MG63 (cell line): ENCODE measurements at regions not wholly inside any gene's neighbourhood (a gene's known extent, or its start where the extent isn't known, plus 50 kb on each side); places are given as distances from the start of the nearest gene placed in this dataset.
"Not testable (repeated sequence)": the region's sequence is repeated elsewhere in the genome, so short reads cannot be mapped to it uniquely, and the experiment has no call there.

ENCODE experiments used
- DNase-seq: peaks from one replicate; pipeline ENCODE4 v3.0.0-alpha.2; 2020
- H3K27me3 ChIP-seq: fragments of 250-450 bp; sonication (Bioruptor Pico); 2 replicates; pipeline ENCODE4 v1.5.1; 2020; ENCODE audit warnings: mild to moderate bottlenecking, moderate library complexity
- H3K36me3 ChIP-seq: fragments of 250-450 bp; sonication (Bioruptor Pico); 2 replicates; pipeline ENCODE4 v1.5.1; 2020; ENCODE audit warnings: mild to moderate bottlenecking, moderate library complexity
- H3K4me3 ChIP-seq: fragments of 250-450 bp; sonication (Bioruptor Pico); 2 replicates; pipeline ENCODE4 v1.5.1; 2020; ENCODE audit warnings: mild to moderate bottlenecking, moderate library complexity
- H3K9me3 ChIP-seq: fragments of 250-450 bp; sonication (Bioruptor Pico); 2 replicates; pipeline ENCODE4 v1.5.1; 2020; ENCODE audit warnings: mild to moderate bottlenecking, moderate library complexity

GRCh38 chr6:155872961-155873360 is 417.3 kb upstream of the NOX3 start:
- no peaks in the 10 kb centered on the region for H3K27me3 ChIP-seq
- no peak overlapping the region for H3K4me3 ChIP-seq
- H3K36me3 ChIP-seq = no peaks in the 10 kb centered on the region
- no peak for DNase-seq
- no peaks in the 10 kb centered on the region for H3K9me3 ChIP-seq

- Histone ChIP-seq H3K36me3 (no peaks in the 10 kb centered on the region), H3K9me3 (no peaks in the 10 kb centered on the region), H3K27me3 (no peaks in the 10 kb centered on the region), H3K4me3 (no peak overlapping the region)
- DNase-seq = no peak
Measured at GRCh38 chr6:155867682-155868081, 412.0 kb upstream of the NOX3 start.

GRCh38 chr6:155866676-155867390 is 411.2 kb upstream of the NOX3 start:
- not testable (repeated sequence) for H3K9me3 ChIP-seq, H3K27me3 ChIP-seq, H3K4me3 ChIP-seq, DNase-seq, H3K36me3 ChIP-seq

GRCh38 chr6:155861821-155862220 is 406.2 kb upstream of the NOX3 start:
- Histone ChIP-seq H3K4me3 (no peak overlapping the region), H3K36me3 (no peaks in the 10 kb centered on the region), H3K9me3 (no peaks in the 10 kb centered on the region), H3K27me3 (no peaks in the 10 kb centered on the region)
- DNase-seq = no peak

- H3K9me3 ChIP-seq, H3K36me3 ChIP-seq, H3K4me3 ChIP-seq, DNase-seq, H3K27me3 ChIP-seq: not testable (repeated sequence)
Measured at GRCh38 chr6:155858906-155859305, 403.3 kb upstream of the NOX3 start.

- H3K36me3 ChIP-seq = no peaks in the 10 kb centered on the region
- no peaks in the 10 kb centered on the region for H3K27me3 ChIP-seq
- H3K9me3 ChIP-seq = no peaks in the 10 kb centered on the region
- H3K4me3 ChIP-seq = no peak overlapping the region
- no peak for DNase-seq
Measured at GRCh38 chr6:155854787-155855186, 399.1 kb upstream of the NOX3 start.

- H3K27me3 ChIP-seq = no peaks in the 10 kb centered on the region
- H3K4me3 ChIP-seq = no peak overlapping the region
- no peak for DNase-seq
- no peaks in the 10 kb centered on the region for H3K36me3 ChIP-seq
- H3K9me3 ChIP-seq = no peaks in the 10 kb centered on the region
Measured at GRCh38 chr6:155853011-155853410, 397.4 kb upstream of the NOX3 start.

GRCh38 chr6:155850408-155850841 is 394.8 kb upstream of the NOX3 start:
- no peak overlapping the region for H3K4me3 ChIP-seq
- H3K27me3 ChIP-seq = no peaks in the 10 kb centered on the region
- no peak for DNase-seq
- no peaks in the 10 kb centered on the region for H3K36me3 ChIP-seq
- H3K9me3 ChIP-seq = no peaks in the 10 kb centered on the region

- Histone ChIP-seq H3K9me3 (no peaks in the 10 kb centered on the region), H3K36me3 (no peaks in the 10 kb centered on the region), H3K4me3 (no peak overlapping the region), H3K27me3 (no peaks in the 10 kb centered on the region)
- no peak for DNase-seq
Measured at GRCh38 chr6:155847711-155848110, 392.1 kb upstream of the NOX3 start.

GRCh38 chr6:155837474-155837873 is 381.8 kb upstream of the NOX3 start:
- Histone ChIP-seq H3K27me3 (no peaks in the 10 kb centered on the region), H3K9me3 (no peaks in the 10 kb centered on the region), H3K36me3 (no peaks in the 10 kb centered on the region), H3K4me3 (no peak overlapping the region)
- DNase-seq = no peak

- H3K9me3 ChIP-seq = no peaks in the 10 kb centered on the region
- H3K4me3 ChIP-seq = no peak overlapping the region
- H3K27me3 ChIP-seq = no peaks in the 10 kb centered on the region
- H3K36me3 ChIP-seq = no peaks in the 10 kb centered on the region
- DNase-seq = no peak
Measured at GRCh38 chr6:155832596-155832995, 377.0 kb upstream of the NOX3 start.

GRCh38 chr6:155830531-155830930 is 374.9 kb upstream of the NOX3 start:
- DNase-seq = no peak
- Histone ChIP-seq H3K9me3 (no peaks in the 10 kb centered on the region), H3K36me3 (no peaks in the 10 kb centered on the region), H3K27me3 (no peaks in the 10 kb centered on the region), H3K4me3 (no peak overlapping the region)

- Histone ChIP-seq H3K36me3 (no peaks in the 10 kb centered on the region), H3K4me3 (no peak overlapping the region), H3K27me3 (no peaks in the 10 kb centered on the region), H3K9me3 (no peaks in the 10 kb centered on the region)
- DNase-seq = no peak
Measured at GRCh38 chr6:155829646-155830045, 374.0 kb upstream of the NOX3 start.

- no peaks in the 10 kb centered on the region for H3K36me3 ChIP-seq
- H3K27me3 ChIP-seq = no peaks in the 10 kb centered on the region
- no peak overlapping the region for H3K4me3 ChIP-seq
- H3K9me3 ChIP-seq = no peaks in the 10 kb centered on the region
- DNase-seq = no peak
Measured at GRCh38 chr6:155828989-155829388, 373.4 kb upstream of the NOX3 start.

- DNase-seq = no peak
- H3K4me3 ChIP-seq = no peak overlapping the region
- H3K36me3 ChIP-seq = no peaks in the 10 kb centered on the region
- no peaks in the 10 kb centered on the region for H3K9me3 ChIP-seq
- H3K27me3 ChIP-seq = no peaks in the 10 kb centered on the region
Measured at GRCh38 chr6:155818698-155819097, 363.1 kb upstream of the NOX3 start.

GRCh38 chr6:155813548-155813947 is 357.9 kb upstream of the NOX3 start:
- no peaks in the 10 kb centered on the region for H3K36me3 ChIP-seq
- DNase-seq = no peak

GRCh38 chr6:155807243-155807642 is 351.6 kb upstream of the NOX3 start:
- no peaks in the 10 kb centered on the region for H3K27me3 ChIP-seq

More at GRCh38 chr6:155813548-155813947, 357.9 kb upstream of the NOX3 start:
- no peaks in the 10 kb centered on the region for H3K27me3 ChIP-seq
- H3K4me3 ChIP-seq = no peak overlapping the region
- no peaks in the 10 kb centered on the region for H3K9me3 ChIP-seq

GRCh38 chr6:155801046-155801445 is 345.4 kb upstream of the NOX3 start:
- Histone ChIP-seq H3K4me3 (no peak overlapping the region), H3K9me3 (peaks cover 2% of the 10 kb centered on the region; the same call in 1 of the 2 replicates), H3K36me3 (no peaks in the 10 kb centered on the region), H3K27me3 (no peaks in the 10 kb centered on the region)
- DNase-seq = no peak

More at GRCh38 chr6:155807243-155807642, 351.6 kb upstream of the NOX3 start:
- no peak for DNase-seq
- no peaks in the 10 kb centered on the region for H3K36me3 ChIP-seq
- H3K9me3 ChIP-seq = no peaks in the 10 kb centered on the region
- no peak overlapping the region for H3K4me3 ChIP-seq
